ENCODE measurements at regions not wholly inside any gene's neighbourhood (a gene's known extent, or its start where the extent isn't known, plus 50 kb on each side); places are given as distances from the start of the nearest gene placed in this dataset.

- no peak for TF ChIP-seq CTCF (conservative IDR thresholded peaks at IDR 0.05; ENCODE audit: low read depth, low read length)
- TF ChIP-seq EZH2 (IDR thresholded peaks at IDR 0.05; ENCODE audit: borderline replicate concordance, low read depth, low read length, poor library complexity, severe bottlenecking) = no peak
These were observed 198.5 kb downstream of the TBXT start for GRCh38 chr6:165969184-165969583.

Data from A673 (cell line).